HepG2 (cell line): ENCODE measurements at regions not wholly inside any gene's neighbourhood (a gene's known extent, or its start where the extent isn't known, plus 50 kb on each side); places are given as distances from the start of the nearest gene placed in this dataset.
A peak's percentile ranks its signal among the peaks of the same experiment; 100 is the strongest.

Experiments used
- ATAC-seq: fragments of 200-7000 bp; cut with Tn5 transposase; 3 replicates; pipeline ENCODE4 v1.9.1; 2020; ENCODE audit warnings: mild to moderate bottlenecking, moderate library complexity
- BruUV-seq: library from RNA; stranded (reverse); fragments of 400-500 nt; replicated peaks from 2 replicates; lab custom pipeline; 2021; lab: Mats Ljungman, UMichigan
- CTCF ChIA-PET: fragments of 300-600 bp; formaldehyde crosslinking; extraction: SDS; loops from one replicate; lab custom pipeline; 2021; ENCODE audit warnings: low total read pairs, inconsistent platforms, low intra/inter-chr PET ratio; lab: Yijun Ruan, JAX
- POLR2A ChIA-PET: fragments of 350-600 bp; sonication (Branson Sonifier 250); formaldehyde crosslinking; loops from one replicate; lab custom pipeline; 2020; ENCODE audit warnings: antibody characterized with exemption, inconsistent platforms; lab: Yijun Ruan, JAX
- DNase-seq: peaks from one replicate; pipeline ENCODE4 v3.0.0-alpha.2; 2015; ENCODE audit warnings: low spot score
- FAIRE-seq: peaks from 3 replicates; lab custom pipeline; 2011; peaks lifted over from hg19 to GRCh38; lab: Jason Lieb, UNC
- H2AFZ ChIP-seq: one replicate; pipeline ENCODE4 v1.6.1; 2011; ENCODE audit warnings: low read length, inconsistent platforms
- H3K27ac ChIP-seq: fragments of 300-600 bp; 3 replicates; pipeline ENCODE4 v1.8.0; 2011; ENCODE audit warnings: mixed run types, mild to moderate bottlenecking, mixed read lengths, low read length, inconsistent platforms; ENCODE audit not compliant: insufficient read depth; ENCODE audit errors: extremely low read length
- H3K27me3 ChIP-seq, 2 experiments: fragments of 200-600 bp in 1 of 2; 2 replicates in 1 of 2; 3 replicates in 1 of 2; pipeline versions ENCODE4 v1.6.0 to v1.8.0; 2011; ENCODE audit warnings: low read length in 2 of 2, mild to moderate bottlenecking in 2 of 2, moderate library complexity in 2 of 2, inconsistent platforms in 1 of 2; ENCODE audit not compliant: insufficient read depth in 2 of 2, control insufficient read depth in 1 of 2
- H3K36me3 ChIP-seq, 2 experiments: fragments of 200-600 bp in 1 of 2; replicated peaks in 1 of 2; 2 replicates in 1 of 2; 3 replicates in 1 of 2; pipeline versions ENCODE4 v1.5.1 to v1.8.0; 2011; ENCODE audit warnings: low read length in 2 of 2, inconsistent platforms in 1 of 2; ENCODE audit not compliant: insufficient read depth in 2 of 2, control insufficient read depth in 1 of 2
- H3K4me1 ChIP-seq: 2 replicates; pipeline ENCODE4 v1.5.1; 2012; ENCODE audit warnings: low read length, inconsistent platforms; ENCODE audit not compliant: insufficient read depth
- H3K4me2 ChIP-seq: 2 replicates; pipeline ENCODE4 v1.6.0; 2011; ENCODE audit warnings: low read depth, low read length, inconsistent platforms
- H3K4me3 ChIP-seq, 3 experiments: fragments of 200-600 bp in 1 of 3; sonication (generic), shearing (Covaris generic) in 1 of 3; replicated peaks in 1 of 3; 2 replicates each; pipeline ENCODE4 v1.5.1; 2011 to 2016; ENCODE audit warnings: low read length in 3 of 3, inconsistent platforms in 2 of 3, low read depth in 2 of 3, mild to moderate bottlenecking in 2 of 3, control low read depth in 1 of 3, mixed read lengths in 1 of 3; ENCODE audit not compliant: insufficient read depth in 1 of 3
- H3K79me2 ChIP-seq: one replicate; pipeline ENCODE4 v1.6.1; 2011; ENCODE audit warnings: low read length, inconsistent platforms; ENCODE audit not compliant: insufficient read depth
- H3K9ac ChIP-seq: 2 replicates; pipeline ENCODE4 v1.6.0; 2011; ENCODE audit warnings: mild to moderate bottlenecking, low read depth, low read length, inconsistent platforms; ENCODE audit not compliant: insufficient read depth
- H3K9me3 ChIP-seq: 2 replicates; pipeline ENCODE4 v1.5.1; 2012; ENCODE audit warnings: mild to moderate bottlenecking, low read length
- H4K20me1 ChIP-seq: 2 replicates; pipeline ENCODE4 v1.6.0; 2011; ENCODE audit warnings: inconsistent platforms, mild to moderate bottlenecking, low read length, moderate library complexity; ENCODE audit not compliant: insufficient read depth
- EED ChIP-seq: sonication (generic); formaldehyde crosslinking; IDR thresholded peaks from 2 replicates; pipeline ENCODE4 v1.5.0; 2020; ENCODE audit warnings: mild to moderate bottlenecking, missing genetic modification reagents
- FOXP1 ChIP-seq, 2 experiments: fragments of 450-650 bp in 1 of 2; IDR thresholded peaks; 2 replicates each; pipeline ENCODE4 v1.6.1; 2017 to 2018; ENCODE audit warnings: antibody characterized with exemption in 1 of 2
- PHF5A ChIP-seq: IDR thresholded peaks from one replicate; pipeline ENCODE4 v1.6.1; 2018; ENCODE audit warnings: low read depth, missing genetic modification reagents; ENCODE audit not compliant: unreplicated experiment
- RFX1 ChIP-seq: fragments of 450-650 bp; IDR thresholded peaks from 2 replicates; pipeline ENCODE4 v1.6.1; 2017
- ZNF335 ChIP-seq: sonication (generic); formaldehyde crosslinking; IDR thresholded peaks from 2 replicates; pipeline ENCODE4 v1.4.0; 2020; ENCODE audit warnings: missing genetic modification reagents
- ZNF441 ChIP-seq: sonication (generic); formaldehyde crosslinking; IDR thresholded peaks from 2 replicates; pipeline ENCODE4 v1.7.0; 2021; ENCODE audit warnings: missing genetic modification reagents, borderline replicate concordance
- ZNF552 ChIP-seq: sonication (generic); formaldehyde crosslinking; IDR thresholded peaks from 2 replicates; pipeline ENCODE4 v1.9.0; 2022; ENCODE audit warnings: missing genetic modification reagents, mild to moderate bottlenecking, borderline replicate concordance
- WGBS: methylation state at CpG from one replicate; pipeline ENCODE4 v1.1.6; 2017; ENCODE audit warnings: low lambda C conversion rate; 5-methylcytosine and 5-hydroxymethylcytosine counted together
- in situ Hi-C: cut with HindIII; loops from 2 replicates; pipeline ENCODE4 v1.10.0; 2017; ENCODE audit warnings: low pct_unique_long_range_greater_than_20kb; ENCODE audit not compliant: extremely low pct_ligation_motif_present
- intact Hi-C: fragments of 100-400 bp; cut with micrococcal nuclease; formaldehyde crosslinking; loops from one replicate; pipeline ENCODE4 v1.10.0; 2022; ENCODE audit not compliant: unreplicated experiment
- TF ChIP-seq, protein P1 (sequence below): sonication (generic); formaldehyde crosslinking; conservative IDR thresholded peaks from 2 replicates; pipeline ENCODE4 v1.4.0; 2020; ENCODE audit warnings: mild to moderate bottlenecking, missing genetic modification reagents, moderate library complexity
- TF ChIP-seq, protein P2 (sequence below): sonication (generic); formaldehyde crosslinking; IDR thresholded peaks from 2 replicates; pipeline ENCODE4 v1.4.0; 2020; ENCODE audit warnings: missing genetic modification reagents, borderline replicate concordance
- TF ChIP-seq, protein P3 (sequence below): sonication (generic); formaldehyde crosslinking; IDR thresholded peaks from 2 replicates; pipeline ENCODE4 v1.4.0; 2020; ENCODE audit warnings: mild to moderate bottlenecking, missing genetic modification reagents

DNA sequence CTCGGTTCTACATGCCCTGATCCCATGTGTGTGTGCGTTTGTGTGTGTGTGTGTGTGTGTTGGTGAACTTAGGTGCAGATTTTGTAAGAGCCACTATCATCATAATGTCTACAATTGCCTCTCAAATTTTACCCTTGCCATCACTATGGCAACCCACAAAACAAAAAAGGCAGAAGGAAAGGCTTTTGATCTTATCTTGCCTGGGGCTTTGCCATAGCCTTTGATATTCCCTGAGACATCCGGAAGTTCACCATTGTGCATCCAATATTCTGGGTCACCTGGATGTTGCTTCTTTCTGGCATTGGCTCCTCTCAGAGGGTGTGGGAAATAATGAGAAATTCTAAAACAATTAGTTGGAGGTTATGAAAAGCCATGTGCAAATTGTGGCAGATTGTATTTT, 114.7 kb downstream of the HAPSTR1 start:
- peaks cover 4 to 27% of the 10 kb centered on the region in 2 experiments; a peak in 4 of 5 replicates for H3K27me3 ChIP-seq
- CTCF ChIA-PET = no interaction called here
- in situ Hi-C loops = no loop called here

DNA sequence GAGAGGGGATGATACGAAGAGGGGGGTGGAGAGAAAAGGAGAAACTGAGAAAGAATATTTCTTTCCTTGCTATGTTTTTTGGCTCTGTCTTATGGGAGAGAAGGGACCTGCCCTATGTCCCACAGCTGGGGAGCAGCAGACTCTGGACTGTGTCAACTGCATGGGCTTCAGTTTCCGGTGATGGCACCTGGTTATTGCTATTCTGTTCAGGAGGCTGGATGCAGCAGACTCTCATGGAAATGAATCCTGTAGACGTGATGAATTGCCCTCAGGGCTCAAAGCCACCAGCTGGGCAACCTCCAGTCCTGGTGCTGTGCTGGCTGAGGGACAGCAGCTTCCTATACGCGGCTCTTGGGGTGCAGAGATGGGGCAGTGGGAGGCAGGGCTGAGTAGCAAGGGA, 121.2 kb downstream of the HAPSTR1 start:
- Histone ChIP-seq H3K4me3 (no peak overlapping the region), H3K27me3 (peaks cover 6 to 43% of the 10 kb centered on the region in 2 experiments; a peak in 3 of 5 replicates), H4K20me1 (no peaks in the 10 kb centered on the region; the same call in 1 of the 2 replicates), H3K27ac (no peak overlapping the region), H3K9ac (no peak overlapping the region), H3K79me2 (no peaks in the 10 kb centered on the region), H3K4me1 (no peaks in the 10 kb centered on the region), H3K9me3 (no peaks in the 10 kb centered on the region), H3K4me2 (no peak overlapping the region), H2AFZ (no peak overlapping the region), H3K36me3 (no peaks in the 10 kb centered on the region)
- BruUV-seq = no TSS peak
- peak; percentile 58 for ATAC-seq
- POLR2A ChIA-PET = no interaction called here
- intact Hi-C loops (no loop called here), in situ Hi-C loops (no loop called here)
- WGBS = 17% methylated on average over 5 of the region's 5 CpGs
- no peak for DNase-seq
- FAIRE-seq = no peak
- CTCF ChIA-PET = no interaction called here
- TF ChIP-seq ZNF441 = no peak
- TF ChIP-seq ZNF335 = no peak
- TF ChIP-seq EED (CRISPR knock-in tag) = no peak
- TF ChIP-seq, protein P1, sequence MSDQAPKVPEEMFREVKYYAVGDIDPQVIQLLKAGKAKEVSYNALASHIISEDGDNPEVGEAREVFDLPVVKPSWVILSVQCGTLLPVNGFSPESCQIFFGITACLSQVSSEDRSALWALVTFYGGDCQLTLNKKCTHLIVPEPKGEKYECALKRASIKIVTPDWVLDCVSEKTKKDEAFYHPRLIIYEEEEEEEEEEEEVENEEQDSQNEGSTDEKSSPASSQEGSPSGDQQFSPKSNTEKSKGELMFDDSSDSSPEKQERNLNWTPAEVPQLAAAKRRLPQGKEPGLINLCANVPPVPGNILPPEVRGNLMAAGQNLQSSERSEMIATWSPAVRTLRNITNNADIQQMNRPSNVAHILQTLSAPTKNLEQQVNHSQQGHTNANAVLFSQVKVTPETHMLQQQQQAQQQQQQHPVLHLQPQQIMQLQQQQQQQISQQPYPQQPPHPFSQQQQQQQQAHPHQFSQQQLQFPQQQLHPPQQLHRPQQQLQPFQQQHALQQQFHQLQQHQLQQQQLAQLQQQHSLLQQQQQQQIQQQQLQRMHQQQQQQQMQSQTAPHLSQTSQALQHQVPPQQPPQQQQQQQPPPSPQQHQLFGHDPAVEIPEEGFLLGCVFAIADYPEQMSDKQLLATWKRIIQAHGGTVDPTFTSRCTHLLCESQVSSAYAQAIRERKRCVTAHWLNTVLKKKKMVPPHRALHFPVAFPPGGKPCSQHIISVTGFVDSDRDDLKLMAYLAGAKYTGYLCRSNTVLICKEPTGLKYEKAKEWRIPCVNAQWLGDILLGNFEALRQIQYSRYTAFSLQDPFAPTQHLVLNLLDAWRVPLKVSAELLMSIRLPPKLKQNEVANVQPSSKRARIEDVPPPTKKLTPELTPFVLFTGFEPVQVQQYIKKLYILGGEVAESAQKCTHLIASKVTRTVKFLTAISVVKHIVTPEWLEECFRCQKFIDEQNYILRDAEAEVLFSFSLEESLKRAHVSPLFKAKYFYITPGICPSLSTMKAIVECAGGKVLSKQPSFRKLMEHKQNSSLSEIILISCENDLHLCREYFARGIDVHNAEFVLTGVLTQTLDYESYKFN (CRISPR knock-in tag) = no peak
- TF ChIP-seq, protein P2, sequence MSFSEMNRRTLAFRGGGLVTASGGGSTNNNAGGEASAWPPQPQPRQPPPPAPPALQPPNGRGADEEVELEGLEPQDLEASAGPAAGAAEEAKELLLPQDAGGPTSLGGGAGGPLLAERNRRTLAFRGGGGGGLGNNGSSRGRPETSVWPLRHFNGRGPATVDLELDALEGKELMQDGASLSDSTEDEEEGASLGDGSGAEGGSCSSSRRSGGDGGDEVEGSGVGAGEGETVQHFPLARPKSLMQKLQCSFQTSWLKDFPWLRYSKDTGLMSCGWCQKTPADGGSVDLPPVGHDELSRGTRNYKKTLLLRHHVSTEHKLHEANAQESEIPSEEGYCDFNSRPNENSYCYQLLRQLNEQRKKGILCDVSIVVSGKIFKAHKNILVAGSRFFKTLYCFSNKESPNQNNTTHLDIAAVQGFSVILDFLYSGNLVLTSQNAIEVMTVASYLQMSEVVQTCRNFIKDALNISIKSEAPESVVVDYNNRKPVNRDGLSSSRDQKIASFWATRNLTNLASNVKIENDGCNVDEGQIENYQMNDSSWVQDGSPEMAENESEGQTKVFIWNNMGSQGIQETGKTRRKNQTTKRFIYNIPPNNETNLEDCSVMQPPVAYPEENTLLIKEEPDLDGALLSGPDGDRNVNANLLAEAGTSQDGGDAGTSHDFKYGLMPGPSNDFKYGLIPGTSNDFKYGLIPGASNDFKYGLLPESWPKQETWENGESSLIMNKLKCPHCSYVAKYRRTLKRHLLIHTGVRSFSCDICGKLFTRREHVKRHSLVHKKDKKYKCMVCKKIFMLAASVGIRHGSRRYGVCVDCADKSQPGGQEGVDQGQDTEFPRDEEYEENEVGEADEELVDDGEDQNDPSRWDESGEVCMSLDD (CRISPR knock-in tag) = no peak
- TF ChIP-seq FOXP1 (IDR thresholded peaks at IDR 0.05) = no peak
- TF ChIP-seq FOXP1 (CRISPR knock-in tag; IDR thresholded peaks at IDR 0.05) = no peak
- TF ChIP-seq RFX1 = no peak

More for the DNA sequence above, 114.7 kb downstream of the HAPSTR1 start:
- 14% methylated on average over 3 of the region's 3 CpGs for WGBS
- Histone ChIP-seq H3K4me1 (no peaks in the 10 kb centered on the region), H4K20me1 (no peaks in the 10 kb centered on the region), H3K4me3 (no peak overlapping the region), H3K27ac (no peak overlapping the region), H3K36me3 (no peaks in the 10 kb centered on the region), H3K9me3 (no peaks in the 10 kb centered on the region), H3K4me2 (no peak overlapping the region), H2AFZ (no peak overlapping the region), H3K9ac (no peak overlapping the region), H3K79me2 (no peaks in the 10 kb centered on the region)
- no TSS peak for BruUV-seq
- DNase-seq (no peak), ATAC-seq (no peak), FAIRE-seq (no peak)
- POLR2A ChIA-PET = no interaction called here
- intact Hi-C loops = no loop called here
- TF ChIP-seq PHF5A (CRISPR knock-in tag) (no peak), ZNF552 (CRISPR knock-in tag) (no peak)
- TF ChIP-seq, protein P3, sequence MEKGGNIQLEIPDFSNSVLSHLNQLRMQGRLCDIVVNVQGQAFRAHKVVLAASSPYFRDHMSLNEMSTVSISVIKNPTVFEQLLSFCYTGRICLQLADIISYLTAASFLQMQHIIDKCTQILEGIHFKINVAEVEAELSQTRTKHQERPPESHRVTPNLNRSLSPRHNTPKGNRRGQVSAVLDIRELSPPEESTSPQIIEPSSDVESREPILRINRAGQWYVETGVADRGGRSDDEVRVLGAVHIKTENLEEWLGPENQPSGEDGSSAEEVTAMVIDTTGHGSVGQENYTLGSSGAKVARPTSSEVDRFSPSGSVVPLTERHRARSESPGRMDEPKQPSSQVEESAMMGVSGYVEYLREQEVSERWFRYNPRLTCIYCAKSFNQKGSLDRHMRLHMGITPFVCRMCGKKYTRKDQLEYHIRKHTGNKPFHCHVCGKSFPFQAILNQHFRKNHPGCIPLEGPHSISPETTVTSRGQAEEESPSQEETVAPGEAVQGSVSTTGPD = no peak
